ENCODE measurements at regions not wholly inside any gene's neighbourhood (a gene's known extent, or its start where the extent isn't known, plus 50 kb on each side); places are given as distances from the start of the nearest gene placed in this dataset.

DNA sequence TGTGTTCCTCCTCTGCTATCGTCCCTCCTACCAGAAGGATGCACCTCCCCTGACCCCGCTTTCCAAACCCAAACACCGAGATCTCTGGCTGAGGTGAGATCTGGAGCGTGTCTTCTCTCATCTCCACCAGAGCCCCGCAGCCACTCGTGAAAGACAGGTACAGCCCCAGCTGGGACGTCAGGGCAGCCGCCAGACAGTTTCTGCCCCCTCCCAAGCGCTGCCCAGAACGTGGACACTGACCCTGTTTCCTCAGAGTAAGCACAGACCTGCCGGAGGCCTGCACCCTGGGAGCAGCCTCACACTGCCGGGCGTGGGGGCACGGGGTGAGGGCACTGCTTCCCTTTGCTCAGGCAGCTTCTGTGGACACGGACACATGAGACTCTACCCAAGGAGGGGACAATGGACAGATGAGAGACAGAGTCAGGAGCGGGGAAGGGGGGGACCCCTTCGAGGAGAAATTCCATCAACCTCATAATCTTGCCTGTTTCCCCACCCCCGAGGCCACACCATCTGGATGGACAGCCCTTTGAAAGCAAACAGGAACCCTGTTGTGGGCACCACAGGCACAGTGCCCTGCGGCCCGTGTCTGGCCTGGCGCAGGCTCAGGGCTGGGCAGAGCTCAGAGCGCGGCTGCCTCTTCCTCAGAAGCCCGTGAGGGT is 210.6 kb downstream of the DLL1 start:
- TF ChIP-seq, protein P1, sequence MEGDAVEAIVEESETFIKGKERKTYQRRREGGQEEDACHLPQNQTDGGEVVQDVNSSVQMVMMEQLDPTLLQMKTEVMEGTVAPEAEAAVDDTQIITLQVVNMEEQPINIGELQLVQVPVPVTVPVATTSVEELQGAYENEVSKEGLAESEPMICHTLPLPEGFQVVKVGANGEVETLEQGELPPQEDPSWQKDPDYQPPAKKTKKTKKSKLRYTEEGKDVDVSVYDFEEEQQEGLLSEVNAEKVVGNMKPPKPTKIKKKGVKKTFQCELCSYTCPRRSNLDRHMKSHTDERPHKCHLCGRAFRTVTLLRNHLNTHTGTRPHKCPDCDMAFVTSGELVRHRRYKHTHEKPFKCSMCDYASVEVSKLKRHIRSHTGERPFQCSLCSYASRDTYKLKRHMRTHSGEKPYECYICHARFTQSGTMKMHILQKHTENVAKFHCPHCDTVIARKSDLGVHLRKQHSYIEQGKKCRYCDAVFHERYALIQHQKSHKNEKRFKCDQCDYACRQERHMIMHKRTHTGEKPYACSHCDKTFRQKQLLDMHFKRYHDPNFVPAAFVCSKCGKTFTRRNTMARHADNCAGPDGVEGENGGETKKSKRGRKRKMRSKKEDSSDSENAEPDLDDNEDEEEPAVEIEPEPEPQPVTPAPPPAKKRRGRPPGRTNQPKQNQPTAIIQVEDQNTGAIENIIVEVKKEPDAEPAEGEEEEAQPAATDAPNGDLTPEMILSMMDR (IDR thresholded peaks at IDR 0.05; ENCODE audit: low read depth, low read length, poor library complexity, severe bottlenecking): no peak
- TF ChIP-seq EZH2phosphoT487 (IDR thresholded peaks at IDR 0.05; ENCODE audit: borderline replicate concordance, low read length): no peak
